Peyer's patch (tissue), 4 donors: ENCODE measurements at regions not wholly inside any gene's neighbourhood (a gene's known extent, or its start where the extent isn't known, plus 50 kb on each side); places are given as distances from the start of the nearest gene placed in this dataset.

Experiments used
- CTCF ChIP-seq, 6 experiments: fragments of 450-650 bp in 4 of 6; fragments of 200-600 bp in 2 of 6; sonication (generic) in 1 of 6; IDR thresholded peaks; one replicate each; pipeline ENCODE4 v1.5.1; 2017 to 2019; ENCODE audit warnings: antibody characterized with exemption in 6 of 6, mild to moderate bottlenecking in 3 of 6, moderate library complexity in 1 of 6
- POLR2A ChIP-seq, 2 donors: fragments of 450-650 bp; IDR thresholded peaks; one replicate each; pipeline ENCODE4 v1.5.1; 2017; ENCODE audit warnings: antibody characterized with exemption in 2 of 2, mild to moderate bottlenecking in 2 of 2, moderate library complexity in 2 of 2

GRCh38 chr3:22620498-22620897, 582.6 kb upstream of the UBE2E2 start:
- TF ChIP-seq CTCF (IDR thresholded peaks at IDR 0.05) (no peak), POLR2A (IDR thresholded peaks at IDR 0.05) (no peak)
